GM12872 (cell line): ENCODE measurements at regions not wholly inside any gene's neighbourhood (a gene's known extent, or its start where the extent isn't known, plus 50 kb on each side); places are given as distances from the start of the nearest gene placed in this dataset.

Experiments
- CTCF ChIP-seq: IDR thresholded peaks from 3 replicates; pipeline ENCODE4 v1.5.1; 2011; ENCODE audit warnings: low read depth, mild to moderate bottlenecking, low read length, moderate library complexity; ENCODE audit not compliant: insufficient read depth

GRCh38 chr16:76732894-76733293 lies 455.7 kb downstream of the CNTNAP4 start:
- no peak for TF ChIP-seq CTCF

DNA sequence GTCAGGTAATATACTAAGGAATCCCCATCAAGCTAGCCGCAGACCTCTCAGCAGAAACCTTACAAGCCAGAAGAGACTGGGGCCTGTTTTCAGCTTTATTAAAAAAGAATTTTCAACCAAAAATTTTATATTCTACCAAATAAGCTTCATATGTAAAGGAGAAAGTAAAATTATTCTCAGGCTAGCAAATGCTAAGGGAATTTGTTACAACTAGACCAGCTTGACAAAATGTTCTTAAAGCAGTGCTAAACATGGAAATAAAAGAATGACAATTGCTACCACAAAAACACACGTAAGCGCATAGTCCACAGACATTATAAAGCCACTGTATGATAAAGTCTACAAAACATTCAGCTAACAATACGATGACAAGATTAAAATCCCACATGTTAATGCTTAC lies 449.4 kb upstream of the MON1B start:
- TF ChIP-seq CTCF = no peak

GRCh38 chr16:76748461-76749348 lies 442.3 kb upstream of the MON1B start:
- no peak for TF ChIP-seq CTCF

- no peak for TF ChIP-seq CTCF
Measured at GRCh38 chr16:76749780-76750375, 441.1 kb upstream of the MON1B start.

- TF ChIP-seq CTCF = no peak
Measured at GRCh38 chr16:76755496-76755895, 435.5 kb upstream of the MON1B start.

DNA sequence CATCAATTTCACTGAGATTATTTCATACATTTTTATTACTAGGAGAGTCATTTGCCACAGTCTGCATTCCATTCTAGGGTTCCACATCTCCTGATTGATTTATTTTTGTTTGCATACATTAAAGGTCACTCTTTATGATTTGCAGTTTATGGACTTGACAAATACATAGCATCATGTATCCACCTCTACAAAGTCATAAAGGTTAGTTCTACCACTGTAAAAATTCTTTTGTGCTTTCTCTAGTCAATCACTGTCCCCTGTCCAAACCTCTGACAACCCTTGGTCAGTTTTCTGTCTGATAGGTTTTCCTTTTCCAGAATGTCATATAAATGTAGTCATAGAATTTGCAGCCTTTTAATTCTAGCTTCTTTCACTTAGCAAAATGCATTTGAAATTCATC lies 434.6 kb upstream of the MON1B start:
- no peak for TF ChIP-seq CTCF

DNA sequence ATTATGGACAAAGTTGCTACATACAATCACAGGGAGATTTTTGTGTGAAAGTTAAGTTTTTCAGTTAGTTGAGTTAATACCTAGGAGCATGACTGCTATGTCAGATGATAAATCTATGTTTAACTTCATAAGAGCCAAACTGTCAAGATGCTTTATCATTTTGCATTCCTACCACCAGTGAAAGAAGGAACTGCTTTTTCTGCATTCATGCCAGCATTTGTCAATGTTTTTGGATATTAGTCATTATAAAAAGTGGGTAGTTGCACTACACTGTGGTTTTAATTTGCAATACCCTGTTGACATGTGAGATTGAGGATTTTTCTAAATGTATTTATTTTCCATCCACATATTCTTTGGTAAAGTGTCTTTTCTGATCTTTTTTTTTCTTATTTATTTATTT lies 434.0 kb upstream of the MON1B start:
- no peak for TF ChIP-seq CTCF
